MM.1S (cell line): ENCODE measurements at regions not wholly inside any gene's neighbourhood (a gene's known extent, or its start where the extent isn't known, plus 50 kb on each side); places are given as distances from the start of the nearest gene placed in this dataset.

ENCODE experiments used
- DNase-seq: peaks from one replicate; pipeline ENCODE4 v3.0.0-alpha.2; 2015
- H2AFZ ChIP-seq: fragments of 300-600 bp; sonication (generic); 2 replicates; pipeline ENCODE4 v1.6.0; 2016; ENCODE audit warnings: antibody characterized with exemption, low read length
- H3F3A ChIP-seq: fragments of 300-600 bp; sonication (generic); 2 replicates; pipeline ENCODE4 v1.6.1; 2016; ENCODE audit warnings: mild to moderate bottlenecking, antibody characterized with exemption, low read length, moderate library complexity, mixed read lengths; ENCODE audit not compliant: insufficient read depth
- H3K27ac ChIP-seq: fragments of 300-600 bp; sonication (generic); 2 replicates; pipeline ENCODE4 v1.5.1; 2016; ENCODE audit warnings: mild to moderate bottlenecking, low read length
- H3K27me3 ChIP-seq: fragments of 300-600 bp; sonication (generic); replicated peaks from 2 replicates; pipeline ENCODE4 v1.6.0; 2016; ENCODE audit warnings: low read length; ENCODE audit not compliant: insufficient read depth
- H3K36me3 ChIP-seq: fragments of 300-600 bp; sonication (generic); replicated peaks from 2 replicates; pipeline ENCODE4 v1.6.1; 2016; ENCODE audit warnings: mild to moderate bottlenecking, low read length, mixed read lengths; ENCODE audit not compliant: insufficient read depth
- H3K4me1 ChIP-seq: fragments of 300-600 bp; sonication (generic); 2 replicates; pipeline ENCODE4 v1.6.1; 2016; ENCODE audit warnings: low read length, mixed read lengths
- H3K4me2 ChIP-seq: fragments of 300-600 bp; sonication (generic); 2 replicates; pipeline ENCODE4 v1.6.0; 2016; ENCODE audit warnings: low read depth, low read length
- H3K4me3 ChIP-seq: fragments of 300-600 bp; sonication (generic); 2 replicates; pipeline ENCODE4 v1.5.1; 2016; ENCODE audit warnings: low read length, mixed read lengths
- H3K79me2 ChIP-seq: fragments of 300-600 bp; sonication (generic); 2 replicates; pipeline ENCODE4 v1.6.1; 2016; ENCODE audit warnings: mixed run types, low read length, mixed read lengths
- H3K9ac ChIP-seq: fragments of 300-600 bp; sonication (generic); 2 replicates; pipeline ENCODE4 v1.6.1; 2016; ENCODE audit warnings: low read length, mixed read lengths
- H3K9me2 ChIP-seq: fragments of 300-600 bp; sonication (generic); replicated peaks from 2 replicates; pipeline ENCODE4 v1.6.1; 2016; ENCODE audit warnings: mild to moderate bottlenecking, low read length, mixed read lengths; ENCODE audit not compliant: insufficient read depth
- H3K9me3 ChIP-seq: fragments of 300-600 bp; sonication (generic); replicated peaks from 2 replicates; pipeline ENCODE4 v1.6.1; 2016; ENCODE audit warnings: mild to moderate bottlenecking, low read length, mixed read lengths; ENCODE audit not compliant: insufficient read depth
- H4K20me1 ChIP-seq: fragments of 300-600 bp; sonication (generic); 2 replicates; pipeline ENCODE4 v1.6.1; 2016; ENCODE audit warnings: mild to moderate bottlenecking, low read length, moderate library complexity, mixed read lengths; ENCODE audit not compliant: insufficient read depth
- EZH2 ChIP-seq: fragments of 300-600 bp; sonication (generic); optimal IDR thresholded peaks from 2 replicates; pipeline ENCODE3; 2017; ENCODE audit warnings: low read depth, mild to moderate bottlenecking, antibody characterized with exemption, low read length, mixed read lengths
- EZH2phosphoT487 ChIP-seq: fragments of 300-600 bp; sonication (generic); IDR thresholded peaks from 2 replicates; pipeline ENCODE4 v1.6.1; 2018; ENCODE audit warnings: antibody characterized with exemption, low read length
- TF ChIP-seq, protein P1 (sequence below): fragments of 300-600 bp; sonication (generic); IDR thresholded peaks from 2 replicates; pipeline ENCODE4 v1.5.1; 2016; ENCODE audit warnings: antibody characterized with exemption, low read length, mixed read lengths

DNA sequence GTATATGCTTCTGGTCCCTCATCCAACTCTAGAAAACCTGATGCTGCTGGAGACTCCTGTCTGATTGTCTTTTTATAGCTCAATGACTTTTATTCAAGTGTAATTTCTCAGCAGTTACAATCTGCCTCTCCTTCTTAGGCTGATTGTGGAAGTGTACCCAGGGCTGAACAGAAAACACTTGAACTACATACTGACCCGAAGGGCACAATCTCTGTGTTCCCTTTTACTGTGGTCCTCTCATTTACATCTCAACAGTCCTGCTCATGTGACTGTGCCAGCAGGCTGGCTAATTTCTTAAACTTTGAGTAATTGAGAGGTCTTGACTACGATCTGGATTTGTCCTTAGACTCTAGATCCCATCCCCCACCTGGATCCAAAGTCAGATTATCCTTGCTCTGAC is 863.4 kb downstream of the PDHA2 start:
- Histone ChIP-seq H2AFZ (no peak overlapping the region), H3K4me3 (no peak overlapping the region), H3K27ac (no peak overlapping the region), H3K79me2 (no peaks in the 10 kb centered on the region), H3K36me3 (no peaks in the 10 kb centered on the region), H3K9ac (no peak overlapping the region), H4K20me1 (no peaks in the 10 kb centered on the region), H3K4me1 (no peaks in the 10 kb centered on the region), H3K27me3 (no peaks in the 10 kb centered on the region), H3F3A (no peaks in the 10 kb centered on the region), H3K9me2 (no peaks in the 10 kb centered on the region), H3K9me3 (no peaks in the 10 kb centered on the region), H3K4me2 (no peak overlapping the region)
- no peak for DNase-seq
- TF ChIP-seq EZH2 (no peak), EZH2phosphoT487 (no peak)
- TF ChIP-seq, protein P1, sequence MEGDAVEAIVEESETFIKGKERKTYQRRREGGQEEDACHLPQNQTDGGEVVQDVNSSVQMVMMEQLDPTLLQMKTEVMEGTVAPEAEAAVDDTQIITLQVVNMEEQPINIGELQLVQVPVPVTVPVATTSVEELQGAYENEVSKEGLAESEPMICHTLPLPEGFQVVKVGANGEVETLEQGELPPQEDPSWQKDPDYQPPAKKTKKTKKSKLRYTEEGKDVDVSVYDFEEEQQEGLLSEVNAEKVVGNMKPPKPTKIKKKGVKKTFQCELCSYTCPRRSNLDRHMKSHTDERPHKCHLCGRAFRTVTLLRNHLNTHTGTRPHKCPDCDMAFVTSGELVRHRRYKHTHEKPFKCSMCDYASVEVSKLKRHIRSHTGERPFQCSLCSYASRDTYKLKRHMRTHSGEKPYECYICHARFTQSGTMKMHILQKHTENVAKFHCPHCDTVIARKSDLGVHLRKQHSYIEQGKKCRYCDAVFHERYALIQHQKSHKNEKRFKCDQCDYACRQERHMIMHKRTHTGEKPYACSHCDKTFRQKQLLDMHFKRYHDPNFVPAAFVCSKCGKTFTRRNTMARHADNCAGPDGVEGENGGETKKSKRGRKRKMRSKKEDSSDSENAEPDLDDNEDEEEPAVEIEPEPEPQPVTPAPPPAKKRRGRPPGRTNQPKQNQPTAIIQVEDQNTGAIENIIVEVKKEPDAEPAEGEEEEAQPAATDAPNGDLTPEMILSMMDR, result no peak

DNA sequence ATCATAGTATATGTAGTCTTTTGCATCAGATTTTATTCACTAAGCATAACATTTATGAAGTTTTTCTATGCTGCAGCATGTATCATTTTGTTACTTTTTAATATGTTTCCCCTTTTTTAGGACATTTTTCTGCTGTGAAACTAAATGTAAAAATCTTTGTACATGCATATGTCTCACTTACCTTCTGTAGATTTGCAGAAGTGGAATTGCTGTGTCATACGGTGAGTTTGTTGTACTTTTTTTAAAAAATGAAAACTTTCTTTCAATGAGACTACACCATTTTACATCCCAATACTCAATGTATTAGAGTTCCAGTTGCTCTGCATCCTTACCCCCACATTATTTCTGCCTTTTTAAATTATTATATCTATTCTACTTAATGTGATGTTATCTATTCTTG is 868.9 kb downstream of the PDHA2 start:
- no peak overlapping the region for H3K27ac ChIP-seq
- H3K4me1 ChIP-seq, result no peaks in the 10 kb centered on the region
- no peak for DNase-seq
- H3K9ac ChIP-seq, result no peak overlapping the region
- no peaks in the 10 kb centered on the region for H3K36me3 ChIP-seq
- H3F3A ChIP-seq, result no peaks in the 10 kb centered on the region
- no peak overlapping the region for H2AFZ ChIP-seq
- TF ChIP-seq EZH2phosphoT487, result no peak
- TF ChIP-seq, protein P1, result no peak
- no peak for TF ChIP-seq EZH2
- no peak overlapping the region for H3K4me2 ChIP-seq
- H3K27me3 ChIP-seq, result no peaks in the 10 kb centered on the region
- no peaks in the 10 kb centered on the region for H3K9me2 ChIP-seq
- no peak overlapping the region for H3K4me3 ChIP-seq
- H4K20me1 ChIP-seq, result no peaks in the 10 kb centered on the region
- no peaks in the 10 kb centered on the region for H3K9me3 ChIP-seq
- H3K79me2 ChIP-seq, result no peaks in the 10 kb centered on the region

DNA sequence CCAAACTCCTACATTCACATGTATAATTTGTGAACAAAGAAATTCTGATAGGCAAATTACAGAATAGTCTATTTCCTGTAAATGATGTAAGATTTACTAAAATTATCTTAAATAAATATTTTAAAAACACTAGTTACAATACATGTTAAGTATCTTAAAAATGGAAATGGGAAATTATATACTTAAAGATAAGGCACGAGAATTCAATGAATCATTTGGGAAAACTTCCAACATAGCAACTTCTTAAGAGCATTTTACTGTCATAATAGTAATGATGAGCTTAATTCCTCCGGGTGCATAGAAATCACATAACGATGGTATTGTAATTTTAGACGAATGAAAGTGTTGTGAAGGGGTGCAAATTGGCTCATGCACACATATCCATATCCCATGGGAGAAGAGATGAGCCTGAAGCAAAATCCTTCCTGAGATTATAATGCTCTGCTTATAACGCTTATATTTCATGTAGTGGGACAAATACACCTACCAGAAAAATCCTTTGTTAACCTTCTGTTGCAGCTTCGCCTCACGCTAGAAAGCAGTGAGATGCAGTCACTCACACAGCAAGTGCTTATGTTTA is 873.5 kb downstream of the PDHA2 start:
- no peak for DNase-seq
- Histone ChIP-seq H4K20me1 (no peaks in the 10 kb centered on the region), H3K4me2 (no peak overlapping the region), H3K9me3 (no peaks in the 10 kb centered on the region), H3F3A (no peaks in the 10 kb centered on the region), H3K79me2 (no peaks in the 10 kb centered on the region), H3K4me1 (no peaks in the 10 kb centered on the region), H2AFZ (no peak overlapping the region), H3K27ac (no peak overlapping the region), H3K27me3 (no peaks in the 10 kb centered on the region), H3K9me2 (no peaks in the 10 kb centered on the region), H3K36me3 (no peaks in the 10 kb centered on the region), H3K9ac (no peak overlapping the region), H3K4me3 (no peak overlapping the region)
- TF ChIP-seq, protein P1, result no peak
- TF ChIP-seq EZH2phosphoT487, result no peak
- TF ChIP-seq EZH2, result no peak
